LoVo (cell line): ENCODE measurements at regions not wholly inside any gene's neighbourhood (a gene's known extent, or its start where the extent isn't known, plus 50 kb on each side); places are given as distances from the start of the nearest gene placed in this dataset.
A peak's percentile ranks its signal among the peaks of the same experiment; 100 is the strongest.

Experiments used
- DNase-seq: peaks from one replicate; pipeline ENCODE4 v3.0.0-alpha.2; 2016; ENCODE audit warnings: low spot score

DNA sequence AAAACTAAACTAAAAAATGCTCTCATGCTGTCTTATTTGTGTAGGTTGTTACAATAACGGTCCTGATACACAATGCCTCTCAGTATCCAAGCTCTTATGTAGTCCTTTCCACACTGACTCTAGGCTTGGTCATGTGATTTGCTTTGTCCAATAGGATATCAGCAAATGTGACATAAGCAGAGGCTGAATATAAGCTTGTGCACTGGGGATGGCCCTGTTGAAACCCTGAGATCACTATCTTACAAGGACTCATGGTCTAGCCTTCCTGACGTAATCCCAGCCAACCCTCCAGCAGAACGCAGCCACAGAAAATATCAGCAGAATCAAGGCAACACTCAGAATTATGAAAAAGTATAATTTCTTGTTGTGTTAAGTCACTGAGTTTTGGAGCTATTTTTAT, 145.1 kb upstream of the CCN2 start:
- no peak for DNase-seq

GRCh38 chr6:132089173-132089572, 138.0 kb upstream of the CCN2 start:
- DNase-seq: no peak

GRCh38 chr6:132088150-132088549, 137.0 kb upstream of the CCN2 start:
- no peak for DNase-seq

DNA sequence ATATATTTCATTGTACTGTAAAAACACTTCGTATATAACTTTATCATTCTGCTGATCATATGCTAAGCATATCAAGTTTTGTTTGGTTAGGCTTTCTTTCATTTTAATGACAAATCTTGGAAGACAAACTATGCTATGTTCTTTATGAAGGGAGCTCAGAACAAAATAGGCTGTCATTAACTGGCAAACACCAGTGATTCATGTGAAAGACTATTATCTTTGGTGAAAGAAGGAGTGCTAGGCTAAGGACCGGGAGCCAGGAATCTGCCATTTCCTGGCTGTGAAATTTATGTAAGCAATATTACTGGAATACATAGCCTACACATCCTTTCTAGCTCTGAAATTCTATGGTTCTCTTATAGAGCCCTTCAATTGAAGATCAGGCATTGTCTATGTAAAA, 136.2 kb upstream of the CCN2 start:
- no peak for DNase-seq

DNA sequence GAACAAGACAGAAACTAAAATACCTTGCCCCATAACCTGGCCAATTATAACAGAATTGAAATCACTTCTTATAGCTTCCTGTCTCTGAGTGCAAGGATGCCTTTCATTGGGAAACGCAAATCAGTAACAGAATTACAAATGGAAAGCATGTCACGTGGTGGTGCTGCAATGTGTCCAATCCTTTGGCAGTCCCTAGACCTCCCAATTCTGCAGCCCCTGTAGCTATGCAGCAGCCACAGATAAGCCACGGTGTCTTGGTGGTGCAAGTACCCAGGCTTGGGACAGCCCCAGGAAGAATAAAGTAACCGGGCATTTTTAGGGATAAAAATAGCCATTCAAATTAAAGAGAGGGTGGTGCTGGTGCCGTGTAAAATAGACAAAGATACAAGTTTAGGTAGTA, 134.6 kb upstream of the CCN2 start:
- DNase-seq: no peak

DNA sequence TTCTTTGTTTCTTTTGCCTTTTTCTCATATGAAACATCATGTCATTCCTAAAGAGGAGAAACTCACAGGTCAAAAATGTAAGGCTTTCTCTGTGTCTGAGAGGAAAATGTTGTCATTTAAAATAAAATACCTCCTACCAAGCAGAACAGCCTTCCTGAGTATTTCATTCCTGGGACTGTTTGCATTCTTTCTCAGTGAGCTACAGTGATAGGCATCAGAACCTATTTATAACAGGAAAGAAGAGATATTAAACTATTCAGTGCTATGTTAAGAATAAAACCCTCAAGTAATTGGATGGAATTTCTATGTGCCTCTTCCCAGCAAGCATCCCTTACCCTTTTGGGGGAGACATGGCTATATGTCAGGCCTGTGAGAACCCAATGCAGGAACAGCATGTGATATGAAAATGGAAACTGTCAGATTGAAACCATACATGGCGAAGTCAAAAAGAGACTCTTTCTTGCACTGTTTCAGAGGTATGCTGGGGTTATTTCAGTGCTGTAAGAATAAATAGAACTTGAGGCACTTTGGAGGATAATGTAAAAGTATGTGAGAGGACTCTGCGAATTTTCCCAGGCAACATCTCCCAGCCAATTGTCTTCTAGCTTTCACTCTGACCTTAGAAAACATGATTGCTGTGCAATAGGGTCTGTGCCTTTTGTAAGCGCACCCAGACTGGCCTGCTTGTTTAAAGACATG, 133.8 kb upstream of the CCN2 start:
- no peak for DNase-seq

DNA sequence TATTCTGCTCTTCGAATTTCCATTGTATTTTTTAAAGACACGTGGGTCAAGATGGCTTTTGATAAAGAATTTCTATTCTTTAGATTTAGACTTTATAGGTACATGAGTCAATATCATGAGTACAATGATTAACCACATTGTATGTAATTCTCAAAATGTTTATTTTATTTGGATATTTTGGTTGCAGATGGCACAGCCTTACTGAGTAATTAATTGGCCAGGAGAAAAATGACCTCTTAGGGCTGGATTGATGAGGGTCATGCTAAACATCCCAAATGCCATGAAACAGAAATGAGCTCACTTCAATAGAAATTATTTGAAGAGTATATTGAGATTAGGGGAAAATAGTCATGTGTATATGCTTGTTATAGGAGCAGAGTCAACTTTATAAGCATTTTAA, 131.2 kb upstream of the CCN2 start:
- no peak for DNase-seq

DNA sequence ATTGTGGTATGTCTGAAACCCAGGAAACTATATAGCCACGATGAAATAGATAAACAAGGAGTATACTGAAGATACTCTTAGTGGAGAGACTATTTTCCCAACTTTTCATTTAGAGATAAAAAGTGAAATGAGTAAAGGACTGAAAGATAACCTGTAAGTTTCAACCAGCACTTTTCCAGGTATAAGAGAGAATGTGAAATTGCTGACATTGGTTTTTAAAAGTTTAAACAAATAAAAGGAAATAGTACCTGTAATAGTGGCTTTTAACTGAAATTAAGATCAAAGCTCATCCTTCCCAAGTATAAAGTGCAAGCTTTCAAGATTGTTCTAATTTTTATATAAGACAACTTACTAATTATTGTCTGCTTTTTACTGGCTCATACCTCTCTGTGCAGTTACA, 130.2 kb upstream of the CCN2 start:
- DNase-seq: no peak

DNA sequence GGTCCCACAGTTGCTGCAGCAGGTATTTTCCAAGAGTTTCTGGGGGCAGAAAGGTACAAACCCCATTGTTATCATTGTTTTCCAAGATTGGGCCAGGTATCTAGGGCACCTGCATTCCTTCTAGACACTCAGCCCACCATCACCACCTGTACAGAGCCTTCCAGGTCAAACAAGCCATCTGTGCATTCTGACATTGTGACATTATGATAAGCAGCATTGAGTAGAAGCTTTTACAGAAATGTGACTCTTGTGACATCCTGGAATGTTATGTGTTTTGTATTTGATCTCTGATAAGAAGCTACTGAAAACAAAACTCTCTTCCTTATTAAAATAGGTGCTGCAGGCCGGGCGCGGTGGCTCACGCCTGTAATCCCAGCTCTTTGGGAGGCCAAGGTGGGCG, 128.1 kb upstream of the CCN2 start:
- no peak for DNase-seq

DNA sequence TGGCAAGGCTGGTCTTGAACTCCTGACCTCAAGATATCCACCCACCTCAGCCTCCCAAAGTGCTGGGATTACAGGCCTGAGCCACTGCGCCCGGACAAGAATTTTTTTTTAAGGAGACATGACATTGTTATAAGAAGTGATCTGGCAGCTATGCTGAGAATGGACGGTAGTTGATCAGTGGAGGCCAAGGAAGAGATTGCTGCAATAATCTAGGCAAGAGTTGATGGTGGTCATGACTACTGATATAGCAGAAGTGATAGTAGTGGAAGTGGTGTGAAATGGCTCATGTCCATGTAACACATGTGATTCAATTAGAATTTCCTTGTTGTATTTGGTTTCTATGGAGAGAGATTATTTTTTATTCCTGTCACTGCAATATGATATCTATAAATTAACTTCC, 125.3 kb upstream of the CCN2 start:
- no peak for DNase-seq

- DNase-seq: no peak
Observed at GRCh38 chr6:132072831-132073230, 121.7 kb upstream of the CCN2 start.

DNA sequence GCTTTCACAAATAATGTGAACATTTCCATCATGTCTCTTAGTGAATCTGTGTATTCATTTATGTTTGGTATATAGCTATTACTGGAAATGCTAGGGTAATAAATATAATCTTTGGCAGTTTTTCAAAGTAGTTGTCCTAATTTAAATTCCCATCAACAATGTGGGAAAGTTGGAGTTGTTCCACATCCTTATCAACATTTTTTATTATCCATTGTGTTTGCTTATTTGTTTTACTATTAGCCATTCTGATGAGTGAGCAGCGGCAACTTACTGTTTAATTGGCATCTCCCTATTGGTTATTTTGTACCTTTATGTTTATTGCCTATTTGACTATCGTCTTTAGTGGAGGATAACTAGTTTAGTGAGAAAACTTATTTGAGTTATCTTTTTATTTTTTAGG, 121.1 kb upstream of the CCN2 start:
- DNase-seq: no peak

- DNase-seq: no peak
Observed at GRCh38 chr6:132070356-132070755, 119.2 kb upstream of the CCN2 start.

GRCh38 chr6:132068766-132069165, 117.6 kb upstream of the CCN2 start:
- DNase-seq: no peak

DNA sequence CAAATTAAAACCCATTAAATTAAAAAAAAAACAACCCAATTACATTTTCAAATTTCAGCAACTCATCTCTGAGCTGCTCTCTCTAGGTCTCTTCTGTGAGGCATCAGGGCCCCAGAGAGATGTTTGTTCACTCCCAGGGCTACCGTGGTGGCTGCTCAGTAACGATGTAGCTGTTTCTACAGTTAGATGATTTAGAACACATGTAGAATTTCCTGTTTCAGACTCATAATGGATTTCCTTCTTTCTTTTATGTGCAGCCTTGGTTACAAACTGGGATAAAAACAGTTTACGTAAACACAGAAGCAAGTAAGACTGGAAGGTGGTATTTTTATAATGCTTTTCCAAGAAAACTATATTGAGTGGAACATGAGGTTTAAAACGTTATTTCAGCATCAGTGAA, 116.1 kb upstream of the CCN2 start:
- no peak for DNase-seq

GRCh38 chr6:132065556-132065955, 114.4 kb upstream of the CCN2 start:
- DNase-seq: no peak

- DNase-seq: peak; percentile 51
Observed at GRCh38 chr6:132063738-132064137, 112.6 kb upstream of the CCN2 start.

- DNase-seq: no peak
Observed at GRCh38 chr6:132063204-132063603, 112.0 kb upstream of the CCN2 start.

GRCh38 chr6:132062626-132063025, 111.5 kb upstream of the CCN2 start:
- DNase-seq: no peak

DNA sequence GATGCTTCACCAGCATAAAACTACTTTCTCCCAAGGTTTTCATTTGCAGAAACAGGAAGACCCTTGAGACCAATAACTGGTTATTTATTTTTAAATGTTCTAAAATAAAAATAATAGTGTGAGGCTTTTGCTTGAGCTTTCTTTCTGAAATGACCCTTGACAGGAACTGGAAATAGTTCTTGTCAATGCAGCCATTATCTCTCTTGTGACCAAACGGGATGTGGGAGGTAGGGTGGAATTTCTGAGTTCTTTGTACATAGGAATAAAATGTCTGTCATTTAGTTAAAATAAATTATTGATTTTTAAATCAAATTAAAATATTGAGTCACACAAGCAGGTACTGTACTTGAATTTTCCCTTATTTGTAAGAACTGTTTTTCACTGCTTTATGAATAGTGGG, 110.2 kb upstream of the CCN2 start:
- no peak for DNase-seq

- peak; percentile 41 for DNase-seq
Observed at GRCh38 chr6:132060591-132060990, 109.4 kb upstream of the CCN2 start.

GRCh38 chr6:132058975-132059374, 107.8 kb upstream of the CCN2 start:
- no peak for DNase-seq

- no peak for DNase-seq
Observed at GRCh38 chr6:132054525-132054924, 103.4 kb upstream of the CCN2 start.

DNA sequence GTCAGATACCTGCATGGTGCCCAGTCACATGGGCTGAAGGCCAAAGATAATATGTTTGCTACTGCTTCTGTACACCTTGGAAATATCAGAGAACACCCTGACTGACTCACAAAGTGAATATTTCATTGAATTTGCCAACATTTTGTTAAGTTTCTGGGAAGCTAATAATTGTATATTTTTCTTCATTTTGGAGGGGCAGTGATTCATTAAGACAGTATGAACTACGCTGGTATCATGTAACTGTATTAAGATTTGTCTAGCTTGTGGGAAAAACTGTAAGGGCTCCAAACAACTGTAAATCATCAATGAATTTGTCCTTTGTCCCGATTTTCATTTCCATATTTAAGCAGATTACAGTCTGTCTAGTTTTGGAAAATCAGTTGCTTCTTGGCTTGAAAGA, 102.3 kb upstream of the CCN2 start:
- no peak for DNase-seq

DNA sequence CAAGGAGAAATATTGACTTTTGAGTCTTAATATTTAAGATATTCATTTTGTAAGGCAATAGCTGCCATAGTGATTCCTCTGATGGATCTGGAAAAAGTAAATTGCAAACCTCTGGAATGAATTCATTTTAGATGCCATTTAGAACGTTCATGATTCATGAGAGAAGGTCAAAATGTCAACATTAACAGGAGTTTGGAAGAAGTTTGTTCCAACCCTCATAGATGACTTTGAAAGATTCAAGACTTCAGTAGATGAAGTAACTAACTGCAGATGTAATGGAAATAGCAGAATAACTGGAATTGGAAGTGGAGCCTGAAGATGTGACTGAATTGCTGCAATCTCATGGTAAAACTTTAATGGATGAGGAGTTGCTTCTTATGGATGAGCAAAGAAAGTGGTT, 100.9 kb upstream of the CCN2 start:
- no peak for DNase-seq
